ENCODE measurements at regions not wholly inside any gene's neighbourhood (a gene's known extent, or its start where the extent isn't known, plus 50 kb on each side); places are given as distances from the start of the nearest gene placed in this dataset.

GRCh38 chr11:79708319-79708932 is 267.6 kb upstream of the TENM4 start (continued):
- TF ChIP-seq REST (IDR thresholded peaks at IDR 0.05): no peak
- TF ChIP-seq ZFP36 (IDR thresholded peaks at IDR 0.05; ENCODE audit: borderline replicate concordance, partially characterized antibody): no peak
- TF ChIP-seq CBX2 (IDR thresholded peaks at IDR 0.05; ENCODE audit: borderline replicate concordance, low read depth): no peak
- TF ChIP-seq TFCP2L1 (CRISPR knock-in tag; IDR thresholded peaks at IDR 0.05): no peak
- no peak for TF ChIP-seq KDM5A (IDR thresholded peaks at IDR 0.05)
- no peak for TF ChIP-seq ZSCAN20 (CRISPR knock-in tag; IDR thresholded peaks at IDR 0.05)
- TF ChIP-seq EHMT2 (IDR thresholded peaks at IDR 0.05; ENCODE audit: low read depth): no peak
- TF ChIP-seq FOSL2 (IDR thresholded peaks at IDR 0.05): no peak
- TF ChIP-seq FOSL2 (CRISPR knock-in tag; IDR thresholded peaks at IDR 0.05): no peak
- TF ChIP-seq USF2 (IDR thresholded peaks at IDR 0.05): no peak
- no peak for TF ChIP-seq PBX3 (IDR thresholded peaks at IDR 0.05)
- TF ChIP-seq JUNB (IDR thresholded peaks at IDR 0.05): no peak

GRCh38 chr11:79705648-79706047 is 264.8 kb upstream of the TENM4 start:
- ChIA-PET POLR2A (no interaction called here), CTCF (no interaction called here)
- H3K4me3 ChIP-seq: no peak overlapping the region
- 26% methylated on average over 5 of the region's 5 CpGs for WGBS (ENCODE audit: missing lambda C conversion rate)
- ATAC-seq (no peak), DNase-seq (ENCODE audit: low read depth in 1 of 2, low spot score in 1 of 2) (no peak), FAIRE-seq (no peak)
- TF ChIP-seq BHLHE40 (IDR thresholded peaks at IDR 0.05; ENCODE audit: low read depth, low read length) (no peak), TFCP2L1 (CRISPR knock-in tag; IDR thresholded peaks at IDR 0.05) (no peak), BCL3 (IDR thresholded peaks at IDR 0.05) (no peak), SREBF2 (IDR thresholded peaks at IDR 0.05) (no peak), HMGXB4 (CRISPR knock-in tag; IDR thresholded peaks at IDR 0.05; ENCODE audit: borderline replicate concordance) (no peak), USF2 (IDR thresholded peaks at IDR 0.05) (no peak), ZFP36 (IDR thresholded peaks at IDR 0.05; ENCODE audit: borderline replicate concordance, partially characterized antibody) (no peak), ZC3H11A (IDR thresholded peaks at IDR 0.05) (no peak), POLR2A (IDR thresholded peaks at IDR 0.05; ENCODE audit: low read length) (no peak), CHD2 (IDR thresholded peaks at IDR 0.05; ENCODE audit: low read length, partially characterized antibody) (no peak), CBX2 (IDR thresholded peaks at IDR 0.05; ENCODE audit: borderline replicate concordance, low read depth) (no peak), MAZ (IDR thresholded peaks at IDR 0.05; ENCODE audit: borderline replicate concordance, low read depth, low read length) (no peak), NFE2L2 (conservative IDR thresholded peaks at IDR 0.05; ENCODE audit: low read length) (no peak), ZSCAN20 (CRISPR knock-in tag; IDR thresholded peaks at IDR 0.05) (no peak), NPAS2 (CRISPR knock-in tag; IDR thresholded peaks at IDR 0.05; ENCODE audit: borderline replicate concordance) (no peak), HOXB5 (CRISPR knock-in tag; IDR thresholded peaks at IDR 0.05) (no peak), EP300 (IDR thresholded peaks at IDR 0.05) (no peak), REST (IDR thresholded peaks at IDR 0.05) (no peak), HOXA7 (CRISPR knock-in tag; IDR thresholded peaks at IDR 0.05) (no peak)
- no peak overlapping the region for H3K27ac ChIP-seq
- H3K4me2 ChIP-seq: no peak overlapping the region
- 0 out of 3 replicates have a peak, but pooled peaks cover 11% of the 10 kb centered on the region for H3K9me3 ChIP-seq
- no peaks in the 10 kb centered on the region for H3K4me1 ChIP-seq
